Stomach (tissue), 4 donors: ENCODE measurements at regions not wholly inside any gene's neighbourhood (a gene's known extent, or its start where the extent isn't known, plus 50 kb on each side); places are given as distances from the start of the nearest gene placed in this dataset.

Source experiments
- POLR2A ChIP-seq, 4 donors: fragments of 450-650 bp; IDR thresholded peaks; one replicate each; pipeline ENCODE4 v1.6.1; 2016; ENCODE audit warnings: antibody characterized with exemption in 4 of 4, control low read depth in 2 of 4, mild to moderate bottlenecking in 1 of 4, moderate library complexity in 1 of 4
- POLR2AphosphoS5 ChIP-seq, 3 donors: sonication (generic); formaldehyde crosslinking; IDR thresholded peaks; one replicate each; pipeline ENCODE4 v1.6.1; 2016; ENCODE audit warnings: antibody characterized with exemption in 3 of 3
- TF ChIP-seq, protein P1 (sequence below), 7 experiments: fragments of 450-650 bp in 4 of 7; fragments of 200-600 bp in 3 of 7; sonication (generic) in 3 of 7; IDR thresholded peaks; one replicate each; pipeline ENCODE4 v1.5.1; 2016 to 2019; ENCODE audit warnings: antibody characterized with exemption in 7 of 7, control low read depth in 2 of 7, mild to moderate bottlenecking in 1 of 7

DNA sequence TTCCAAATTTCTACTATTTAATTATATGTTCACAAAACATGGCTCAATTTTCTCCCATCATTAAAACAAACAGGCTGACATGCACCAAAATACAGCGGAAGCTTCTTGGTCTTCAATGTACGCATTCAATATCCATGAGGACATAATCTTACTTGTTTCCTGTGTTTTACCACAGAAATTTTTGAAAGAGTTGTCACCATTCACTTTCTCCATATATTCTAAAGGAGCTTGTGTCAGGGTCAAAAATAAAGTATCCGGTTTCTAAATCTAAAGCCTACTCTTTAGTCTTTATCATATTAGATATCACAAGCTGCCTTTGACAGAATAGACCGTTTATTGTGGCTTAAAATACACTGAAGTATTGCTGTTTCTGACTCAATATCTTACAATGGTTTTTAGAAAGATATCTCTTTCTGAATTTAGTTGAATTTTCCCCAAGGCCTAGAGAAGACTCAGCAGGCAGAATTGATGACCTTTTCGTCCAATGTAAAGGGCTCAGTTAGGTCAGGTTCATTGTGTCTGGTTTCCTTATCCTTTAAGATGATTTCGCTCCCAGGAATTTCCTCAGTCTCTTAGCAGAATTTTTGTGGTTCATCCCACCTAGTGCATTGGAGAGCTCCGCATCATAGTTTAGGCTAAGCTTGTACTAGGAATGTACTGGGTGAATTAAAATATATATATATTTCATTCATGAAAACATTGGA lies 717.2 kb downstream of the NCAM2 start:
- no peak for TF ChIP-seq POLR2A (IDR thresholded peaks at IDR 0.05)
- no peak for TF ChIP-seq POLR2AphosphoS5 (IDR thresholded peaks at IDR 0.05)
- TF ChIP-seq, protein P1, sequence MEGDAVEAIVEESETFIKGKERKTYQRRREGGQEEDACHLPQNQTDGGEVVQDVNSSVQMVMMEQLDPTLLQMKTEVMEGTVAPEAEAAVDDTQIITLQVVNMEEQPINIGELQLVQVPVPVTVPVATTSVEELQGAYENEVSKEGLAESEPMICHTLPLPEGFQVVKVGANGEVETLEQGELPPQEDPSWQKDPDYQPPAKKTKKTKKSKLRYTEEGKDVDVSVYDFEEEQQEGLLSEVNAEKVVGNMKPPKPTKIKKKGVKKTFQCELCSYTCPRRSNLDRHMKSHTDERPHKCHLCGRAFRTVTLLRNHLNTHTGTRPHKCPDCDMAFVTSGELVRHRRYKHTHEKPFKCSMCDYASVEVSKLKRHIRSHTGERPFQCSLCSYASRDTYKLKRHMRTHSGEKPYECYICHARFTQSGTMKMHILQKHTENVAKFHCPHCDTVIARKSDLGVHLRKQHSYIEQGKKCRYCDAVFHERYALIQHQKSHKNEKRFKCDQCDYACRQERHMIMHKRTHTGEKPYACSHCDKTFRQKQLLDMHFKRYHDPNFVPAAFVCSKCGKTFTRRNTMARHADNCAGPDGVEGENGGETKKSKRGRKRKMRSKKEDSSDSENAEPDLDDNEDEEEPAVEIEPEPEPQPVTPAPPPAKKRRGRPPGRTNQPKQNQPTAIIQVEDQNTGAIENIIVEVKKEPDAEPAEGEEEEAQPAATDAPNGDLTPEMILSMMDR (IDR thresholded peaks at IDR 0.05): no peak
